ENCODE measurements at regions not wholly inside any gene's neighbourhood (a gene's known extent, or its start where the extent isn't known, plus 50 kb on each side); places are given as distances from the start of the nearest gene placed in this dataset.

GRCh38 chr10:47192273-47192672 is 107.7 kb upstream of the GDF10 start:
- Histone ChIP-seq H3K4me1 (ENCODE audit: control insufficient read depth, insufficient read depth, low read length) (peaks cover 12% of the 10 kb centered on the region), H3K9me3 (ENCODE audit: control insufficient read depth, insufficient read depth, low read depth, low read length) (no peaks in the 10 kb centered on the region), H3K27me3 (ENCODE audit: control insufficient read depth, insufficient read depth, low read length) (no peaks in the 10 kb centered on the region), H3K4me3 (ENCODE audit: low read depth in 2 of 2, low read length in 2 of 2) (no peak overlapping the region), H3K27ac (ENCODE audit: low read length) (no peak overlapping the region), H3K36me3 (ENCODE audit: control insufficient read depth, insufficient read depth, low read length) (no peaks in the 10 kb centered on the region)
- ChIA-PET POLR2A (no interaction called here), CTCF (interaction anchor here (0.6 kb wide), 1 partner anchor 69 kb away, joined by 3 read pairs; no protein-coding TSS in a partner anchor)
- no peak for TF ChIP-seq REST (IDR thresholded peaks at IDR 0.05; ENCODE audit: insufficient read depth in 1 of 2, low read depth in 2 of 2, low read length in 1 of 2)
- TF ChIP-seq POLR2AphosphoS5 (IDR thresholded peaks at IDR 0.05; ENCODE audit: low read depth, low read length), result no peak
- TF ChIP-seq CTCF (IDR thresholded peaks at IDR 0.05), result no peak
- TF ChIP-seq TCF7L2 (IDR thresholded peaks at IDR 0.05; ENCODE audit: low read depth, low read length), result no peak
- no peak for TF ChIP-seq SIN3A (IDR thresholded peaks at IDR 0.05; ENCODE audit: borderline replicate concordance, insufficient read depth, low read depth, low read length)
- in situ Hi-C loops (cut with HindIII; ENCODE audit: low pct_unique_long_range_greater_than_20kb, low sequenced_read_pairs), result no loop called here
- intact Hi-C loops (cut with micrococcal nuclease; ENCODE audit: unreplicated experiment), result no loop called here
- ATAC-seq (no peak), DNase-seq (ENCODE audit: low read depth, low spot score) (no peak)
- no TSS peak for BruUV-seq (replicated peaks)

- BruUV-seq (replicated peaks), result no TSS peak
- no peak for ATAC-seq
- Histone ChIP-seq H3K4me1 (ENCODE audit: control insufficient read depth, insufficient read depth, low read length) (peaks cover 12% of the 10 kb centered on the region), H3K4me3 (ENCODE audit: low read depth in 2 of 2, low read length in 2 of 2) (no peak overlapping the region), H3K36me3 (ENCODE audit: control insufficient read depth, insufficient read depth, low read length) (no peaks in the 10 kb centered on the region), H3K27me3 (ENCODE audit: control insufficient read depth, insufficient read depth, low read length) (no peaks in the 10 kb centered on the region), H3K9me3 (ENCODE audit: control insufficient read depth, insufficient read depth, low read depth, low read length) (no peaks in the 10 kb centered on the region), H3K27ac (ENCODE audit: low read length) (no peak overlapping the region)
- in situ Hi-C loops (cut with HindIII; ENCODE audit: low pct_unique_long_range_greater_than_20kb, low sequenced_read_pairs) (no loop called here), intact Hi-C loops (cut with micrococcal nuclease; ENCODE audit: unreplicated experiment) (no loop called here)
- DNase-seq (ENCODE audit: low read depth, low spot score), result no peak
- ChIA-PET POLR2A (no interaction called here), CTCF (no interaction called here)
- TF ChIP-seq REST (IDR thresholded peaks at IDR 0.05; ENCODE audit: insufficient read depth in 1 of 2, low read depth in 2 of 2, low read length in 1 of 2) (no peak), SIN3A (IDR thresholded peaks at IDR 0.05; ENCODE audit: borderline replicate concordance, insufficient read depth, low read depth, low read length) (no peak), CTCF (IDR thresholded peaks at IDR 0.05) (no peak), POLR2AphosphoS5 (IDR thresholded peaks at IDR 0.05; ENCODE audit: low read depth, low read length) (no peak), TCF7L2 (IDR thresholded peaks at IDR 0.05; ENCODE audit: low read depth, low read length) (no peak)
These were observed 106.3 kb upstream of the GDF10 start for GRCh38 chr10:47193666-47194065.
